ENCODE measurements at regions not wholly inside any gene's neighbourhood (a gene's known extent, or its start where the extent isn't known, plus 50 kb on each side); places are given as distances from the start of the nearest gene placed in this dataset.
A peak's percentile ranks its signal among the peaks of the same experiment; 100 is the strongest.
"Not testable (repeated sequence)": the region's sequence is repeated elsewhere in the genome, so short reads cannot be mapped to it uniquely, and the experiment has no call there.

- H3K36me3 Mint-ChIP-seq (ENCODE audit: low read depth); H3K27ac Mint-ChIP-seq; DNase-seq; H3K4me3 Mint-ChIP-seq; H3K4me1 Mint-ChIP-seq; H3K9me3 Mint-ChIP-seq; ATAC-seq; H3K27me3 Mint-ChIP-seq: not testable (repeated sequence)
Observed at GRCh38 chrX:89811440-89811839, 110.3 kb upstream of the TGIF2LX start.

- not testable (repeated sequence) for H3K4me1 Mint-ChIP-seq; H3K27ac Mint-ChIP-seq; DNase-seq; ATAC-seq; H3K36me3 Mint-ChIP-seq (ENCODE audit: low read depth); H3K4me3 Mint-ChIP-seq; H3K27me3 Mint-ChIP-seq; H3K9me3 Mint-ChIP-seq
Observed at GRCh38 chrX:89839723-89840122, 82.0 kb upstream of the TGIF2LX start.

- not testable (repeated sequence) for H3K9me3 Mint-ChIP-seq; H3K27ac Mint-ChIP-seq; H3K36me3 Mint-ChIP-seq (ENCODE audit: low read depth); H3K4me3 Mint-ChIP-seq; H3K27me3 Mint-ChIP-seq; H3K4me1 Mint-ChIP-seq; ATAC-seq
- peak; percentile 1 for DNase-seq
Observed at GRCh38 chrX:89871662-89872061, 50.0 kb upstream of the TGIF2LX start.

Data from activated naive CD8-positive, alpha-beta T cell treated with anti-CD3 and anti-CD28 coated beads, Interleukin-2, amount 50 U/mL, for 24 hours (primary cell).